ENCODE measurements at regions not wholly inside any gene's neighbourhood (a gene's known extent, or its start where the extent isn't known, plus 50 kb on each side); places are given as distances from the start of the nearest gene placed in this dataset.

- TF ChIP-seq CTCF (tag by site-specific recombination; IDR thresholded peaks at IDR 0.05) = no peak
- TF ChIP-seq SALL2 (tag by site-specific recombination; IDR thresholded peaks at IDR 0.05; ENCODE audit: borderline replicate concordance) = no peak
- no peak for TF ChIP-seq MYNN (tag by site-specific recombination; IDR thresholded peaks at IDR 0.05; ENCODE audit: borderline replicate concordance)
Observed at GRCh38 chr5:1672396-1672795, 127.2 kb downstream of the MRPL36 start.

Measured in HEK293 (cell line).